ENCODE measurements at regions not wholly inside any gene's neighbourhood (a gene's known extent, or its start where the extent isn't known, plus 50 kb on each side); places are given as distances from the start of the nearest gene placed in this dataset.

GRCh38 chr10:45093945-45094344 is 93.2 kb downstream of the ZNF22 start:
- ChIA-PET CTCF (no interaction called here), POLR2A (no interaction called here)
- Histone ChIP-seq H3K79me2 (ENCODE audit: control insufficient read depth, insufficient read depth, low read length) (no peaks in the 10 kb centered on the region), H3K9me1 (replicated peaks; ENCODE audit: control insufficient read depth, extremely low read depth, insufficient read depth, low read length) (no peaks in the 10 kb centered on the region), H3K4me2 (ENCODE audit: insufficient read depth, low read length) (no peak overlapping the region), H3K27me3 (ENCODE audit: control insufficient read depth in 2 of 2, insufficient read depth in 2 of 2, low read length in 2 of 2) (peaks cover 0 to 2% of the 10 kb centered on the region in 2 experiments), H2AFZ (ENCODE audit: low read depth, low read length) (no peak overlapping the region), H3K4me3 (replicated peaks in 1 of 3; ENCODE audit: insufficient read depth in 1 of 3, low read depth in 1 of 3, low read length in 3 of 3) (no peak overlapping the region), H3K9me3 (replicated peaks; ENCODE audit: control insufficient read depth, insufficient read depth, low read length) (no peaks in the 10 kb centered on the region), H4K20me1 (replicated peaks; ENCODE audit: control insufficient read depth, extremely low read depth, insufficient read depth, low read length) (no peaks in the 10 kb centered on the region), H3K4me1 (ENCODE audit: control insufficient read depth, extremely low read depth, insufficient read depth, low read length) (no peaks in the 10 kb centered on the region), H3K27ac (ENCODE audit: insufficient read depth, low read depth, low read length) (no peak overlapping the region), H3K36me3 (ENCODE audit: control insufficient read depth in 2 of 2, extremely low read depth in 1 of 2, insufficient read depth in 2 of 2, low read length in 2 of 2) (no peaks in the 10 kb centered on the region), H3K9ac (replicated peaks; ENCODE audit: extremely low read depth, insufficient read depth, low read length) (no peak overlapping the region)
- intact Hi-C loops (cut with micrococcal nuclease), result no loop called here
- BruUV-seq (replicated peaks), result no TSS peak
- FAIRE-seq, result no peak
- no peak for DNase-seq (ENCODE audit: low read depth, low spot score)
- dilution Hi-C loops (cut with MboI; ENCODE audit: extremely low pct_ligation_motif_present, low sequenced_read_pairs), result no loop called here
- TF ChIP-seq MYC (IDR thresholded peaks at IDR 0.05; ENCODE audit: low read depth, low read length) (no peak), POLR2A (IDR thresholded peaks at IDR 0.05; ENCODE audit: low read depth, low read length) (no peak), FOS (IDR thresholded peaks at IDR 0.05; ENCODE audit: borderline replicate concordance, insufficient read depth, low read length) (no peak), GATA2 (IDR thresholded peaks at IDR 0.05; ENCODE audit: insufficient read depth, insufficient read length, low read depth, low read length) (no peak), JUN (IDR thresholded peaks at IDR 0.05; ENCODE audit: borderline replicate concordance, insufficient read depth, insufficient read length, low read depth) (no peak), POLR2AphosphoS5 (IDR thresholded peaks at IDR 0.05; ENCODE audit: insufficient read depth, low read depth, low read length) (no peak), EZH2 (IDR thresholded peaks at IDR 0.05; ENCODE audit: borderline replicate concordance, low read depth, low read length, severe bottlenecking) (no peak)
- TF ChIP-seq, protein P1, sequence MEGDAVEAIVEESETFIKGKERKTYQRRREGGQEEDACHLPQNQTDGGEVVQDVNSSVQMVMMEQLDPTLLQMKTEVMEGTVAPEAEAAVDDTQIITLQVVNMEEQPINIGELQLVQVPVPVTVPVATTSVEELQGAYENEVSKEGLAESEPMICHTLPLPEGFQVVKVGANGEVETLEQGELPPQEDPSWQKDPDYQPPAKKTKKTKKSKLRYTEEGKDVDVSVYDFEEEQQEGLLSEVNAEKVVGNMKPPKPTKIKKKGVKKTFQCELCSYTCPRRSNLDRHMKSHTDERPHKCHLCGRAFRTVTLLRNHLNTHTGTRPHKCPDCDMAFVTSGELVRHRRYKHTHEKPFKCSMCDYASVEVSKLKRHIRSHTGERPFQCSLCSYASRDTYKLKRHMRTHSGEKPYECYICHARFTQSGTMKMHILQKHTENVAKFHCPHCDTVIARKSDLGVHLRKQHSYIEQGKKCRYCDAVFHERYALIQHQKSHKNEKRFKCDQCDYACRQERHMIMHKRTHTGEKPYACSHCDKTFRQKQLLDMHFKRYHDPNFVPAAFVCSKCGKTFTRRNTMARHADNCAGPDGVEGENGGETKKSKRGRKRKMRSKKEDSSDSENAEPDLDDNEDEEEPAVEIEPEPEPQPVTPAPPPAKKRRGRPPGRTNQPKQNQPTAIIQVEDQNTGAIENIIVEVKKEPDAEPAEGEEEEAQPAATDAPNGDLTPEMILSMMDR (IDR thresholded peaks at IDR 0.05; ENCODE audit: extremely low read depth in 1 of 2, insufficient read depth in 1 of 2, low read depth in 1 of 2, low read length in 2 of 2), result no peak
- TF ChIP-seq, protein P2, sequence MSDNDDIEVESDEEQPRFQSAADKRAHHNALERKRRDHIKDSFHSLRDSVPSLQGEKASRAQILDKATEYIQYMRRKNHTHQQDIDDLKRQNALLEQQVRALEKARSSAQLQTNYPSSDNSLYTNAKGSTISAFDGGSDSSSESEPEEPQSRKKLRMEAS (IDR thresholded peaks at IDR 0.05; ENCODE audit: insufficient read depth, insufficient read length), result no peak
